Muscle of back (tissue), 3 donors: ENCODE measurements at regions not wholly inside any gene's neighbourhood (a gene's known extent, or its start where the extent isn't known, plus 50 kb on each side); places are given as distances from the start of the nearest gene placed in this dataset.
"Not testable (repeated sequence)": the region's sequence is repeated elsewhere in the genome, so short reads cannot be mapped to it uniquely, and the experiment has no call there.

Experiments
- DNase-seq, 3 donors: peaks; one replicate each; pipeline versions ENCODE4 v3.0.0 to v3.0.0-alpha.2; 2013

DNA sequence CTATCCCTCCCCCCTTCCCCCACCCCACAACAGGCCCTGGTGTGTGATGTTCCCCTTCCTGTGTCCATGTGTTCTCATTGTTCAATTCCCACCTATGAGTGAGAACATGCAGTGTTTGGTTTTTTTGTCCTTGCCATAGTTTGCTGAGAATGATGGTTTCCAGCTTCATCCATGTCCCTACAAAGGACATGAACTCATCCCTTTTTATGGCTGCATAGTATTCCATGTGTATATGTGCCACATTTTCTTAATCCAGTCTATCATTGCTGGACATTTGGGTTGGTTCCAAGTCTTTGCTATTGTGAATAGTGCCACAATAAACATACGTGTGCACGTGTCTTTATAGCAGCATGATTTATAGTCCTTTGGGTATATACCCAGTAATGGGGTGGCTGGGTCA, 52.3 kb upstream of the MAN1A2 start:
- DNase-seq, result not testable (repeated sequence)

DNA sequence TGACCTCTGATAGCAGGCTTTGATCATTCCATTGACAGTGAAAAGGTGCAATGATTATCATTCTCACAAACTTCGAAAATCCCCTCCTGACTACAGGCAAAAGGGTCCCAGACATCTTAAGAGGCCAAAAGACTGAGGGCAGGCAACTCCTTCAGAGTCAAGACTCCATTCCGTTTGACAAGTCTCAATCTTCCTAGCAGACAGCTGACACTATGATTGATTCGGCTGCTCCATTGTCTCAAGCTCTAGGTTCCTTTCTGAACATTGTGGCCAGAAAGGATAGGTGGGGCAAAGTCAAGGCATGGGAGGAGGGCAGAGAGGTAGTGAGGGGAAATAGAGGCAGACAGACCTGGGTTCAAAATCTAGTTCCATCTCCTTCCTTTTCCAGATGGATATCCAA, 53.7 kb upstream of the MAN1A2 start:
- no peak for DNase-seq

- DNase-seq, result no peak
Observed at GRCh38 chr1:117312453-117313138, 54.7 kb upstream of the MAN1A2 start.

- DNase-seq, result no peak
Observed at GRCh38 chr1:117308311-117308916, 58.8 kb upstream of the MAN1A2 start.

GRCh38 chr1:117301901-117302300, 65.3 kb upstream of the MAN1A2 start:
- no peak for DNase-seq

- DNase-seq, result not testable (repeated sequence)
Observed at GRCh38 chr1:117300183-117300582, 67.1 kb upstream of the MAN1A2 start.

DNA sequence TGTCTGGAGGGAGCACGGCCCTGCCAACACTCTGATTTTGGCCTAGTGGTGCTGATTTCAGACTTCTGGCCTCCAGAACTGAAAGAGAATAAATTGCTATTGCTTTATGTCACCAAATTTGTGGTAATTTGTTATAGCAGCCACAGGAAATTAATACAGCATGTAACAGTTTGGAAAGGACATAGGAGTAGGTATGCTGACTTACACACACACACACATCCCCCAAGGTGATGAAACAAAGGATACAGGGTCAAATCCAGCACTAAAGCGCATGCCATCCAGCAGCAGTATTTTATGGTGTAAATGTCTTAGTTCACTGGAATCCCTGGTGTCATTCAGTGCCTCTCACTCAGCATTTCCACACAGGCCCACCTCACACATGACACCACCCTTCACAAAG, 72.2 kb upstream of the MAN1A2 start:
- DNase-seq, result peak in 1 of 3 donors; percentile 7

DNA sequence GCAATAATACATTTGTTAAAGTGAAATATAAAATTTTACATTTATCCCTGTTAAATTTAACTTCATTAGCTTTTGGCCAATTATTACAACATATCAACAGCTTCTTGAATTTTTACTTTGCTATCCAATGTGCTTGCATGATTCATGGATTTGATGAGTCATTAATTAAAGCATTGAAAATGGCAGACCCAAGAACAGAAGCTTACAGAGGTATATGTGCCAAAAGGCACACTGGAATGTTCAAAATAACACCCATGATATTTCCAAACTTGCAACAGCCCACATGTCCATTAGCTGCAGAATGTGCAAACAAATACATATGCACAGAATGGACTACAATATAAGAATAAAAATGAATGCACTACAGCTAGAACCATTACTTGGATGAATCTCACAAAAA, 76.4 kb upstream of the MAN1A2 start:
- no peak for DNase-seq

GRCh38 chr1:117289316-117289870, 77.9 kb upstream of the MAN1A2 start:
- no peak for DNase-seq

DNA sequence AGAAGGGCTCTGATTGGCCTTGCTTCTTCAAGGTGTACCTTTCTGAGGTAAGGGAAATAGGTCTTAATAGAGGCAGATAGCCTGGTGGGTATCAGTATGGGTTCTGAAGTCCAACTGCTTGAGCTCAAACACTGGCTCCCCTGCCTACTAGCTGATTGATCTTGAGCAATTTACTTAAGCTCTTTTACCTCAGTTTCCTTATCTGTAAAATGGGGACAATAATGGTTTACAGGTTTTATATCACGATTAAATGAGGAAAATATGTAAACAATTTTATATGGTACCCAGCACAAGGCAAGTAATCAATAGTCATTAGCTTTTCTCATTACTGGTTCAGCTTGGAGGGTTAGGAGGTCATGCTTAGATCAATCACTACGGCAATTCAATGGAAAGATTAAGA, 75.8 kb upstream of the VTCN1 start:
- no peak for DNase-seq

DNA sequence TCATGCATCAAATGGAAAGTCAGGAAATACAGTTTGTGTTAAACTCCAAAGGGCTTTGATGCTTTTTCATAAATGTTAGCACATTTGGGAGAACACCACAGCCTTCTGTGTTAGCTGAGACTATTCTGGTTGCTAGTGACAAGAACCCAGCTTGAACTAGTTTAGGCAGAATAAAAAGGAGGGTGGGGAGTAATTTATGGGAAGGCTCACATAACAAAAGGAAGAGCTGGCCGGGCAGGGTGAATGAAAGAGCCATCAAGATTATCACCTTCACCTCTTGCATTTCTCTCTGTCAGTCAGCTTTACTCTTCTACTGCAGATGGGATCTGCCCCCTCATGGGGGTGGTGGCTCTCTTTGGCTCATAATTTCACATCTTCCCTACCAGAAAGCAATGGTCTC, 75.4 kb upstream of the VTCN1 start:
- no peak for DNase-seq

DNA sequence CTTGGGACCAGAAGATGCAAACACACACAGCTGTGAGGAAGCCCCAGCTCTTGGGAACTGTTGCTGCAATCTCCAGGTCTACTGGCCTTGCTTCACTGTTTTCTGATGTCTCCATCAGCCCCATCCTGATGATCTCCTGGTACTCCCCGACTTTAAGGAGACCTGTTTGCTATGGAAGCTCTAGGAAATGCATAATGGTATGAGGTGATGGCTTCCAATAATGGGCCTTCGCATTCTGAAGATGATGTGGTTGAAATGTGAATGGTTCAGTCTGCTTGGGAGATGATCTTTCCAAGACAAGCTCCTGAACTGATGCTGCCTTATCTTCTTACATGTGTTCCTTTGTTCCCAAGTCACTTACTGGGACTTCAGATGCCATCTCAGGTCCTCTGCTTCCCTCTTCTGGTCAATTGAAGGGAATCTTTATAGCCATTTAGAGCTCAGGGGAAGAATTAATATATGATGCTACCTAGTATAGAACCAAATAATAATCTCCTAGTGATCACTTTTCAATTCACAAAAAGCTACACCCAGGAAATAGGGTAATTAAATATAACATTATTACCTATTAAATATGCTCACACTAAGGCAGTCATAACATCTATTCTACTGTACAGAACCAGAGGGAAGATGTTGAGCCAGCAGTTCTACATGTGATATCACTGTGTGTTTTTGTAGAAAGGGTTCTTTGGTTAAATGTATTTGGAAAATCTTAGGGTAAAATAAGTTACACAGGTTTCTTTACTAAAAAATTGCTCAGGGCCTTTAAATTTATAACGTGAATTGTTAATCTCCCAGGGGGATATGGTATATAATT, 73.9 kb upstream of the VTCN1 start:
- DNase-seq, result peak; percentile 35 to 71 (median 50)

DNA sequence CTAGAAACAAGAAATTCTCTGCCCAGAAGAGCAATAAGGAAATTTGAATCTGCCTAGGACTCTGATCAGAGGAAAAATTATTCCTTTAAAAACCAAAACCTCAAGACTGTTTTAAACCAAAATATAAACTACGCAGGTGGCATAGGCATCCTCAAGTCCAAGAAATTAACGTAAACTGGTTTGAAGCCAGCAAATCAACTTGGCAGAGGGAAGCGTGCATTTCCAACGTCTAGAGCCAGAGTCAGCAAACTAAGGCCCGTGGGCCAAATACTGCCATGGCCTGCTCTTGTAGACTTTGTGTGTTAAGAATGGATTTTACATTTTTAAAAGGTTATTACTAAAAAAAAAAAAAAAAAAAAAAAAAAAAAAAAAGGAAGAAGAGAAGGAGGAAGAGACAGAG, 67.8 kb upstream of the VTCN1 start:
- DNase-seq, result no peak

- no peak for DNase-seq
Observed at GRCh38 chr1:117275055-117275454, 64.3 kb upstream of the VTCN1 start.

DNA sequence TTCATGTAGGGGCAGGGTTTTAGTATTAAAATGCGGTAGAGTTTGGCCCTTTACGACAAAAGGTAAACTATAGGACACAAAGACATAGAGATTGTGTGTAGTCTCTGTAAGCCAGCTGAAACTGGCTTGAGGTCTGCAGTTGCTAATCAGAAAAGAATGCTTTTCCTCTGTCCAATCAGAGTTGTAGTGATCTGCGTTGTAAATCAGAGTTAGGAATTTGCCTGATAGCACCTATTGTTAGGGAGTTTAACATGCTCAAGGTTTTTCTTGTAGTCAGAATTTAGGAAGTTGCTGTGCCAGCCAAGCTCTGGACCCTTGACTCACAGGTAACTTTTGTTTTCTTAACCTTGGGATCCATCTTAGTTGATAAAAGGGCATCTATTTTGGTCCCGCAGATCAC, 61.2 kb upstream of the VTCN1 start:
- no peak for DNase-seq

DNA sequence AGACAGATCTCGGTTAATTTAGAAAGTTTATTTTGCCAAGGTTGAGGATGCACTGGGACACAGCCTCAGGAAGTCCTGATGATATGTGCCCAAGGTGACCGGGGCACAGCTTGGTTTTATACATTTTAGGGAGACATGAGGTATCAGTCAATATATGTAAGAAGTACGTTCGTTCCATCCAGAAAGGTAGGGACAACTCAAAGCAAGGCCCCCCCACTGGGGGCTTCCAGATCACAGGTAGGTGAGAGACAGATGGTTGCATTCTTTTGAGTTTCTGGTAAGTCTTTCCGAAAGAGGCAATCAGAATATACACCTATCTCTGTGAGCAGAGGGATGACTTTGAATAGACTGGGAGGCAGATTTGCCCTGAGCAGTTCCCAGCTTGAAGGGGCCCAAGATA, 60.4 kb upstream of the VTCN1 start:
- DNase-seq, result no peak

DNA sequence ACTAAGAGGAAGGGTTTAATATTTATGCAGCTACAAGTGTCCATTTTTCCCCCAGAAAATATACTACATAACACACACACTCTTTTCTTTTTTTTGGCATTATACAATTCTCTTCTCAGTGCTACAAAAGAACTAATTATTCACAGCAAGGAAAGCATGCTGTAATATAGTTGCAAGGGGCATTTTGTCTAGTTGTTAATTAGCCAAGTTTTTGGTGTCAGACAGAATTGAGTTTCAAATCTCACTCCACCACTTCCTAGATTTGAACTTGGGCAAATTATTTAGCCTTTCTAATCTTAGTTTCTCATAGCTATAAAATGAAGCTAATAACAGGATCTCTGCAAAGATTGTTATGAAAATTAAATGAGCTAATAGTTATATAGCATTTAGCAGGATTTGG, 60.0 kb upstream of the VTCN1 start:
- DNase-seq, result no peak

GRCh38 chr1:117268535-117269455, 58.1 kb upstream of the VTCN1 start:
- peak in 1 of 3 donors; percentile 17 for DNase-seq

GRCh38 chr1:117267232-117267774, 56.6 kb upstream of the VTCN1 start:
- DNase-seq, result no peak

DNA sequence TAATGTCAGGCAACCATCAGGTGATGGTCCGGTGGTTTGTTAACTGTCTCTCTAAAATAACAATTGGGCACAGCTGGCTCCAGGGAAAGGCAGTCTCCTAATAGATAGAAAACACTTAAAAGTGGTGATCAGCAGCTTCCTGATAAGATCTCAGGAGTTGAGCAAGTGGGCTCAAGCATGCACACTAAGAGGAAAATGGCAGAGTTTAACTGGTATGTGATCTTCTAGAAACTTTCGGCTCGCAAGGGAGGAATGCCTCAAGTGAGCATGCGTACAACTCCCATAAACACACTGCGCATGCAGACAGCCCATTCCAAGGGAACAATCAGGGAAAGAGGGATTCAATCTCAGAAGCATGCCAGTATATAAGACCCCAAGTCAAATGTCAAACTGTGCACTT, 52.2 kb upstream of the VTCN1 start:
- no peak for DNase-seq

- DNase-seq, result no peak
Observed at GRCh38 chr1:117261424-117261785, 50.7 kb upstream of the VTCN1 start.
